ENCODE measurements at regions not wholly inside any gene's neighbourhood (a gene's known extent, or its start where the extent isn't known, plus 50 kb on each side); places are given as distances from the start of the nearest gene placed in this dataset.

DNA sequence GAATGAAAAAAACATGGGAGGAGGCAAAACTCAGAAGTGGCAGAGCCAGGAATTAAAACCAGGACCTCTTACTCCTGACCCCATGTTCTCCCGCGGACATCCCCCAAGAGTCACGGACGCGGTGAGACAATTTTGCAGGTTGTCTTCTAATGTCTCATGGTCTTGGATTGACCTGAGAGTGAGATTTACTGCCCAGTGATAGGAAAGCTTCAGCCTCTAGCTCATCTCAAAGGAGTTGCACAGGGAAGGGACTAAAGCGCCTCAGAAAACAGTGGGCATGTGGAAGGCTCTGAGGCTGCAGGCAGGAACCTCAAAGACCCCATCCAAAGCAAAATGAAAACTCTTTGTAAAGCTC lies 197.4 kb downstream of the ADAMTS15 start:
- TF ChIP-seq EP300 (IDR thresholded peaks at IDR 0.05): no peak
- TF ChIP-seq, protein P1, sequence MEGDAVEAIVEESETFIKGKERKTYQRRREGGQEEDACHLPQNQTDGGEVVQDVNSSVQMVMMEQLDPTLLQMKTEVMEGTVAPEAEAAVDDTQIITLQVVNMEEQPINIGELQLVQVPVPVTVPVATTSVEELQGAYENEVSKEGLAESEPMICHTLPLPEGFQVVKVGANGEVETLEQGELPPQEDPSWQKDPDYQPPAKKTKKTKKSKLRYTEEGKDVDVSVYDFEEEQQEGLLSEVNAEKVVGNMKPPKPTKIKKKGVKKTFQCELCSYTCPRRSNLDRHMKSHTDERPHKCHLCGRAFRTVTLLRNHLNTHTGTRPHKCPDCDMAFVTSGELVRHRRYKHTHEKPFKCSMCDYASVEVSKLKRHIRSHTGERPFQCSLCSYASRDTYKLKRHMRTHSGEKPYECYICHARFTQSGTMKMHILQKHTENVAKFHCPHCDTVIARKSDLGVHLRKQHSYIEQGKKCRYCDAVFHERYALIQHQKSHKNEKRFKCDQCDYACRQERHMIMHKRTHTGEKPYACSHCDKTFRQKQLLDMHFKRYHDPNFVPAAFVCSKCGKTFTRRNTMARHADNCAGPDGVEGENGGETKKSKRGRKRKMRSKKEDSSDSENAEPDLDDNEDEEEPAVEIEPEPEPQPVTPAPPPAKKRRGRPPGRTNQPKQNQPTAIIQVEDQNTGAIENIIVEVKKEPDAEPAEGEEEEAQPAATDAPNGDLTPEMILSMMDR (IDR thresholded peaks at IDR 0.05): no peak

Data from ovary (tissue), 3 donors.